Colonic mucosa (tissue), 4 donors: ENCODE measurements at regions not wholly inside any gene's neighbourhood (a gene's known extent, or its start where the extent isn't known, plus 50 kb on each side); places are given as distances from the start of the nearest gene placed in this dataset.
A peak's percentile ranks its signal among the peaks of the same experiment; 100 is the strongest.

ENCODE experiments used
- DNase-seq: peaks from one replicate; pipeline ENCODE4 v3.0.0-alpha.2; 2020
- H3K27ac ChIP-seq: fragments of 200-600 bp; one replicate; pipeline ENCODE4 v1.8.0; 2021
- H3K27me3 ChIP-seq: fragments of 200-600 bp; one replicate; pipeline ENCODE4 v1.8.0; 2021
- H3K36me3 ChIP-seq: fragments of 200-600 bp; one replicate; pipeline ENCODE4 v1.8.0; 2021
- H3K4me1 ChIP-seq: fragments of 200-600 bp; one replicate; pipeline ENCODE4 v1.8.0; 2021; ENCODE audit warnings: mild to moderate bottlenecking
- H3K4me3 ChIP-seq: fragments of 200-600 bp; one replicate; pipeline ENCODE4 v1.8.0; 2021
- H3K9ac ChIP-seq, 2 donors: one replicate each; pipeline ENCODE4 v1.7.0; 2013; ENCODE audit warnings: control low read depth in 2 of 2, low read depth in 2 of 2, low read length in 2 of 2
- H3K9me3 ChIP-seq: fragments of 200-600 bp; one replicate; pipeline ENCODE4 v1.8.0; 2021
- CTCF ChIP-seq: fragments of 200-600 bp; IDR thresholded peaks from one replicate; pipeline ENCODE4 v1.8.0; 2022; ENCODE audit warnings: antibody characterized with exemption, mild to moderate bottlenecking
- intact Hi-C: fragments of 100-400 bp; cut with DNase I; formaldehyde crosslinking; loops from one replicate; pipeline ENCODE4 v1.14.1; 2022
- donor health status: healthy.
- donor health status: DM: no; HTN: no; CAD: no.
- donor health status: DM: no; HTN: no; CAD: no.

- no peak for DNase-seq
- H3K4me1 ChIP-seq, result no peaks in the 10 kb centered on the region
- no peak overlapping the region for H3K9ac ChIP-seq
- H3K9me3 ChIP-seq, result no peaks in the 10 kb centered on the region
- no peak overlapping the region for H3K27ac ChIP-seq
- no peak for TF ChIP-seq CTCF
- H3K36me3 ChIP-seq, result no peaks in the 10 kb centered on the region
- intact Hi-C loops, result no loop called here
- H3K4me3 ChIP-seq, result no peak overlapping the region
- no peaks in the 10 kb centered on the region for H3K27me3 ChIP-seq
Observed at GRCh38 chr6:105803442-105803841, 282.7 kb upstream of the PRDM1 start.

DNA sequence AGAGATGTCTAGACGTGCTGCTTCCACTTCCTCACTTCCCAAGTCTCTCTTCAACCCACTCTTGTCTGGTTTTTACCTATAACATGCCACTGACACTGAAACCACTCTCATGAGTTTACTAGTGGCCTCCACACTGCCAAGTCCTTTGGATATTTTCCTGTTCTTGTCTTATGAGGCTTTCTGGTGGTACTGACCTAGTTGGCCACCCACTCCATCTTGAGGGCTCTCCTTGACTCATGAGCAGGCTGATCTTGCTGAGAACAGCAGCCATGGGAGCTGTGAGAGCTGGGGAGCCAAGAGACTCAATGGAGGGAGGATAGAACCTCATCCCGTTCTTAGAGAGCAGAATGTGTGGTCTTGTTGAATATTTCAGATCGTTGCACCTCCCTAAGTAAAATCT lies 283.4 kb upstream of the PRDM1 start:
- no peak overlapping the region for H3K4me3 ChIP-seq
- no peaks in the 10 kb centered on the region for H3K36me3 ChIP-seq
- no peak for TF ChIP-seq CTCF
- intact Hi-C loops, result no loop called here
- H3K9me3 ChIP-seq, result no peaks in the 10 kb centered on the region
- no peaks in the 10 kb centered on the region for H3K27me3 ChIP-seq
- no peak overlapping the region for H3K27ac ChIP-seq
- no peaks in the 10 kb centered on the region for H3K4me1 ChIP-seq
- no peak for DNase-seq
- no peak overlapping the region for H3K9ac ChIP-seq

GRCh38 chr6:105800871-105801270 lies 285.3 kb upstream of the PRDM1 start:
- no peak for DNase-seq
- no peaks in the 10 kb centered on the region for H3K9me3 ChIP-seq
- H3K4me3 ChIP-seq, result no peak overlapping the region
- H3K36me3 ChIP-seq, result no peaks in the 10 kb centered on the region
- no peak for TF ChIP-seq CTCF
- H3K4me1 ChIP-seq, result no peaks in the 10 kb centered on the region
- no peaks in the 10 kb centered on the region for H3K27me3 ChIP-seq
- intact Hi-C loops, result no loop called here
- no peak overlapping the region for H3K27ac ChIP-seq
- H3K9ac ChIP-seq, result no peak overlapping the region

GRCh38 chr6:105800398-105800797 lies 285.7 kb upstream of the PRDM1 start:
- Histone ChIP-seq H3K4me1 (no peaks in the 10 kb centered on the region), H3K4me3 (no peak overlapping the region), H3K9ac (no peak overlapping the region), H3K9me3 (no peaks in the 10 kb centered on the region), H3K36me3 (no peaks in the 10 kb centered on the region), H3K27ac (no peak overlapping the region), H3K27me3 (no peaks in the 10 kb centered on the region)
- no peak for TF ChIP-seq CTCF
- DNase-seq, result no peak
- intact Hi-C loops, result no loop called here

DNA sequence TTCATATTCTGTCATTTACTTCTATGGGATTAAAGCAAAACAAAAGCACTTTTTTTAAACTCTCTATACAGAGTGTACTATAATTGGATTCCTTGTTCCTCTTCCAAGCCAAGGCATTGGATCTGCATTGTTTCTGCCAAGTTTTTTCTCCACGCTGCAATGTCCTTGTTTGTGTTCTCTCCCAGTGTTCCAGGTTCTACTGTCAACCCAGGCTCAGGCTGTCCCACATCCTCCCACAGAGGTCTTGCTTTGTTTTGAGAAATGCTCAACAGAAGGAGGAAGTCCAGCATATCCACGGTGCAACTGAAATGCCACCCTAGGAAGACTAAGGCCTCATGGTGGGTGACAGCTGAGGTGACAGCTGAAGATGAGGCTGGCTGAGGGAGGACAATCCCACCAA lies 287.1 kb upstream of the PRDM1 start:
- intact Hi-C loops, result no loop called here

More for the DNA sequence above, 287.1 kb upstream of the PRDM1 start:
- Histone ChIP-seq H3K4me3 (no peak overlapping the region), H3K27ac (peak overlapping the region; percentile 22), H3K27me3 (no peaks in the 10 kb centered on the region), H3K36me3 (no peaks in the 10 kb centered on the region), H3K4me1 (no peaks in the 10 kb centered on the region), H3K9me3 (no peaks in the 10 kb centered on the region), H3K9ac (no peak overlapping the region)
- no peak for DNase-seq
- TF ChIP-seq CTCF, result no peak
